ENCODE measurements at regions not wholly inside any gene's neighbourhood (a gene's known extent, or its start where the extent isn't known, plus 50 kb on each side); places are given as distances from the start of the nearest gene placed in this dataset.

DNA sequence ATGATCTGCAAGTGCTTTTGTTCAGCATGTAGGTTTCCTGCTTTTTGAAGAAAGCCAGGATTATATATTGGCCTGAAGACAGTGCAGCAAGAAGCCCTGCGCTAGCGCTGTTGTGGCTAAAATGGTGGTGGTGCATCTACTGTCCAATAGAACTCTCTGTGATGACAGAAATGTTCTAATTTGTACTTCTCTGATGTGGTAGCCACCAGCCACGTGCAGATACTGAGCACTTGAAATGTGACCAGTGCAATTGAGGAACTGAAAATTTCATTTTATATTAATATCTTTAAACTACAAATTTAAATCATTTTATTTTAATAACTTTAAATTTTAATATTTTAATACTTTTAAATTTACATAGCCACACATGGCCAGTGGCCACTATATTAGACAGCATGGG is 73.0 kb upstream of the PAX6 start:
- TF ChIP-seq, protein P1, sequence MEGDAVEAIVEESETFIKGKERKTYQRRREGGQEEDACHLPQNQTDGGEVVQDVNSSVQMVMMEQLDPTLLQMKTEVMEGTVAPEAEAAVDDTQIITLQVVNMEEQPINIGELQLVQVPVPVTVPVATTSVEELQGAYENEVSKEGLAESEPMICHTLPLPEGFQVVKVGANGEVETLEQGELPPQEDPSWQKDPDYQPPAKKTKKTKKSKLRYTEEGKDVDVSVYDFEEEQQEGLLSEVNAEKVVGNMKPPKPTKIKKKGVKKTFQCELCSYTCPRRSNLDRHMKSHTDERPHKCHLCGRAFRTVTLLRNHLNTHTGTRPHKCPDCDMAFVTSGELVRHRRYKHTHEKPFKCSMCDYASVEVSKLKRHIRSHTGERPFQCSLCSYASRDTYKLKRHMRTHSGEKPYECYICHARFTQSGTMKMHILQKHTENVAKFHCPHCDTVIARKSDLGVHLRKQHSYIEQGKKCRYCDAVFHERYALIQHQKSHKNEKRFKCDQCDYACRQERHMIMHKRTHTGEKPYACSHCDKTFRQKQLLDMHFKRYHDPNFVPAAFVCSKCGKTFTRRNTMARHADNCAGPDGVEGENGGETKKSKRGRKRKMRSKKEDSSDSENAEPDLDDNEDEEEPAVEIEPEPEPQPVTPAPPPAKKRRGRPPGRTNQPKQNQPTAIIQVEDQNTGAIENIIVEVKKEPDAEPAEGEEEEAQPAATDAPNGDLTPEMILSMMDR (IDR thresholded peaks at IDR 0.05), result no peak
- Histone ChIP-seq H3K27ac (no peak overlapping the region), H3K4me3 (no peak overlapping the region), H3K27me3 (no peaks in the 10 kb centered on the region), H3K4me1 (no peaks in the 10 kb centered on the region), H3K9me3 (no peaks in the 10 kb centered on the region), H3K36me3 (no peaks in the 10 kb centered on the region)
- no peak for DNase-seq (ENCODE audit: low spot score)

DNA sequence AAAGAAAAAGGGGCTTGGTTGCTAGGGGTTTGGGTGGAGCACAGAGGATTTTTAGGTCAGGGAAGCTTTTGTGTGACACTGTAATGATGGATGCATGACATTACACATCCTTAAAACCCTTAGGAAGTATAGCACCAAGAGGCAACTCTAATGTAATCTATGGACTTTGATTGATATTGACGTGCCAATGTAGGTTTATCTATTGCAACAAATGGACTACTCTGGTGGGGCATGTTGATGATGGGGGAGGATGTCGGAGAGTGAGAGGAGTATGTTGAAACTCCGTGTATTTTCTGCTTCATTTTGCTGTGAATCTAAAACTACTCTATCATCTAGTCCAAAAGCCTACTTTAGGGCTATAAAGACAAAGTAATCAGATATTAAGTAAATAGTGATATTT is 72.3 kb upstream of the PAX6 start:
- Histone ChIP-seq H3K4me3 (no peak overlapping the region), H3K36me3 (no peaks in the 10 kb centered on the region), H3K9me3 (no peaks in the 10 kb centered on the region), H3K27me3 (no peaks in the 10 kb centered on the region), H3K4me1 (no peaks in the 10 kb centered on the region), H3K27ac (no peak overlapping the region)
- TF ChIP-seq, protein P1 (IDR thresholded peaks at IDR 0.05), result no peak
- DNase-seq (ENCODE audit: low spot score), result no peak

DNA sequence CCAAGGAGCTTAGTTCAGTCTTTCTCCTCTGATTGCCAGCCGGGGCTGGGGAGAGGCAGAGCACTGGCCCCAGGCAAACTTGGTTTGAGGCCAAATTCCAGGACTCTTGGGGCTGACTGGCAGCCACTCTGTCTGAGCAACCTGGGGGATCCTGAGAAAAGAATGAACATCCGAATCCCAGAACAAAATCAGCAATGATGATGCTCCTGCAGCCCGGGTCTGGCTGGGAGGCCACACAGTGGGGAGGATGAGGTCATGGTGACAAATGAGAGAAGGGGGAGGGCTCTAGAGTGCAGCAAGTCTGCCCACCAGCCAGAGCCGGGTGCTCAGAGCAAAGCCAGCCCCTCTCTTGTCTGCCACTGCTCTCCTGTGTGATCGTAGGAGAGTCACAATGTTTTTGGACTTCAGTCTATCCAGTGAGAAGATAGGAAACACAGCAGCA is 71.8 kb upstream of the PAX6 start:
- Histone ChIP-seq H3K4me3 (no peak overlapping the region), H3K9me3 (no peaks in the 10 kb centered on the region), H3K27ac (no peak overlapping the region), H3K36me3 (no peaks in the 10 kb centered on the region), H3K4me1 (no peaks in the 10 kb centered on the region), H3K27me3 (no peaks in the 10 kb centered on the region)
- no peak for DNase-seq (ENCODE audit: low spot score)
- TF ChIP-seq, protein P1 (IDR thresholded peaks at IDR 0.05), result no peak

DNA sequence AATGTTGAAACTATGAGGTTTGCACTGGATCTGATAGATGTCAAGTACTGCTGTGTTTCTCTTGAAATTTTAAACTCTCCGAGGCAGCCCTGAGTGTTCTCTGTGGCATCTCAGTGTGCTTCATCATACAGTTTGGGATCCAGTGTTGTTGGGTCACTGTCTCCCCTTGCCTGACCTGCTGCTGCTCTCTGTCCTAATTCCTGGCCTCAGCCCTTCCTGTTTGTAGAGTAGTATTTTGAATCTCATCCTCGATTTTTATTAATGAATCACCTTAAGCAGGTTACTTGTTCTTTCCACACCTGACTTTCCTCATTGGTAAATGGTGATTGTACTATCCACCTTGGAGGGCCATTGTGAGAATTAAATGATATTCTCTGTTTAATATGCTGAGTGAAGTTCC is 70.7 kb upstream of the PAX6 start:
- no peak overlapping the region for H3K27ac ChIP-seq
- H3K4me1 ChIP-seq, result no peaks in the 10 kb centered on the region
- DNase-seq (ENCODE audit: low spot score), result no peak
- H3K9me3 ChIP-seq, result no peaks in the 10 kb centered on the region
- no peaks in the 10 kb centered on the region for H3K27me3 ChIP-seq
- H3K36me3 ChIP-seq, result no peaks in the 10 kb centered on the region
- TF ChIP-seq, protein P1 (IDR thresholded peaks at IDR 0.05), result no peak
- H3K4me3 ChIP-seq, result no peak overlapping the region

DNA sequence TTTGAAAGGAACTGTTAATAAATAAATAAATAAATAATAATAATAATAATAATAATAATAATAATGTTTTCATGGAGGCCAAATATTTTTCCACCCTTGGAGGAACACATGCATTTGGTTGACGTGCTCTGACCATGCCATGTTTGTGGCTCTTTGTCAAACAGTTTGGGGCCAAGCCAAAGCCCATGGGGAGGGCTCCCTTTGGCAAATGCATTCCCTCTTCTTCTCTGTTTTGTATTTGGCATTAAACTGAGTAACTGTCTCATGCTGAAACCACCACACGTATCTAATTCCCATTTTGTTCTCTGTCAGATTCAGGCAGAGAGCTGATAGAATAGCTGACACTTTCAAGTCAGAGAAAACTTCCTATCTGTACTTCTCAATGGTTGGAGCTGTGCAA is 68.6 kb upstream of the PAX6 start:
- H3K27me3 ChIP-seq, result no peaks in the 10 kb centered on the region
- TF ChIP-seq, protein P1 (IDR thresholded peaks at IDR 0.05), result no peak
- H3K4me3 ChIP-seq, result no peak overlapping the region
- H3K9me3 ChIP-seq, result no peaks in the 10 kb centered on the region
- no peak overlapping the region for H3K27ac ChIP-seq
- DNase-seq (ENCODE audit: low spot score), result no peak
- no peaks in the 10 kb centered on the region for H3K36me3 ChIP-seq
- no peaks in the 10 kb centered on the region for H3K4me1 ChIP-seq

DNA sequence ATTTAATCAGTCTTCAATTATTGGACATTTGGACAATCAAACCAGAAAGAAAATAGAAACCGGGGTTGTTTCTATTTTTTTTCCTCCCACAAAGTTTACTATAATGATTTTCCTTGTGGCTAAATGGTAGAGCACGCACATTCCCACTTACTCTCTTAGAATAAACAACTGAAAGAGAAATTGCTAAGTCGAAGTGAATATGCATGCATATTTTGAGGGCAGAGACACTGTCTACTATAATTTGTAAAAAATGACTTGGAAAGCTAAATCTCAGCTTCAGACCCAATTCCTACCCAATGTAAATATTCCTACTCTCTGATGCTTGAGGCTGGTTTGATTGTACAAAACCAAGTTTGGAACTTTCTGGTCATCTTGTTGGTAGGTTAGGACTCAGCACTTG is 66.7 kb upstream of the PAX6 start:
- Histone ChIP-seq H3K4me3 (no peak overlapping the region), H3K9me3 (no peaks in the 10 kb centered on the region), H3K4me1 (no peaks in the 10 kb centered on the region), H3K27me3 (no peaks in the 10 kb centered on the region), H3K27ac (no peak overlapping the region), H3K36me3 (no peaks in the 10 kb centered on the region)
- TF ChIP-seq, protein P1 (IDR thresholded peaks at IDR 0.05), result no peak
- no peak for DNase-seq (ENCODE audit: low spot score)

Data from right atrium auricular region (tissue), 2 donors.